ENCODE measurements at regions not wholly inside any gene's neighbourhood (a gene's known extent, or its start where the extent isn't known, plus 50 kb on each side); places are given as distances from the start of the nearest gene placed in this dataset.

- TF ChIP-seq ZBTB40 (IDR thresholded peaks at IDR 0.05; ENCODE audit: borderline replicate concordance) (no peak), CHD1 (IDR thresholded peaks at IDR 0.05; ENCODE audit: low read depth, low read length) (no peak), GABPA (IDR thresholded peaks at IDR 0.05; ENCODE audit: low read depth) (no peak)
Measured at GRCh38 chr14:65910108-65910786, 497.7 kb downstream of the FUT8 start (continued).

- no peak overlapping the region for H2AFZ ChIP-seq (ENCODE audit: control insufficient read depth, low read depth, low read length)
- in situ Hi-C loops (cut with MboI) = no loop called here
- ChIA-PET POLR2A (no interaction called here), CTCF (interaction anchor here (0.6 kb wide), 1 partner anchor 1684 kb away, joined by 4 read pairs; no protein-coding TSS in a partner anchor), SMC1A (ENCODE audit: uncharacterized antibody, unreplicated experiment) (no interaction called here), RAD21 (ENCODE audit: unreplicated experiment) (no interaction called here)
- H3K4me2 ChIP-seq (ENCODE audit: control insufficient read depth, insufficient read depth) = no peak overlapping the region
- DNase-seq (ENCODE audit: low read depth, low spot score) (no peak), ATAC-seq (no peak), FAIRE-seq (no peak)
- no peak overlapping the region for H3K4me3 ChIP-seq
- TF ChIP-seq NKRF (conservative IDR thresholded peaks at IDR 0.05) = no peak
- no peak for TF ChIP-seq NR2F1 (conservative IDR thresholded peaks at IDR 0.05)
- no peak for TF ChIP-seq MTA2 (IDR thresholded peaks at IDR 0.05; ENCODE audit: low read depth)
- no peak for TF ChIP-seq HSF1 (IDR thresholded peaks at IDR 0.05; ENCODE audit: low read depth, low read length)
- no peaks in the 10 kb centered on the region for H3K36me3 ChIP-seq (ENCODE audit: control insufficient read depth in 2 of 2, insufficient read depth in 2 of 2, low read length in 1 of 2)
- H3K27ac ChIP-seq (ENCODE audit: control insufficient read depth, insufficient read depth) = no peak overlapping the region
- intact Hi-C loops (cut with micrococcal nuclease; ENCODE audit: unreplicated experiment) = no loop called here
- no peaks in the 10 kb centered on the region for H3K9me3 ChIP-seq (replicated peaks; ENCODE audit: control insufficient read depth, insufficient read depth, low read length)
- no TSS peak for BruUV-seq (replicated peaks)
- no peaks in the 10 kb centered on the region for H4K20me1 ChIP-seq (ENCODE audit: control insufficient read depth, insufficient read depth)
- H3K4me1 ChIP-seq (ENCODE audit: control insufficient read depth, insufficient read depth, low read length) = no peaks in the 10 kb centered on the region
- H3K27me3 ChIP-seq (replicated peaks in 1 of 2; ENCODE audit: control insufficient read depth in 2 of 2, insufficient read depth in 2 of 2, low read length in 1 of 2) = peaks cover 0 to 1% of the 10 kb centered on the region in 2 experiments; a peak in 1 of 4 replicates
- no peaks in the 10 kb centered on the region for H3K79me2 ChIP-seq (ENCODE audit: control insufficient read depth, insufficient read depth, low read length)
- H3K9ac ChIP-seq (ENCODE audit: control insufficient read depth, insufficient read depth, low read length) = no peak overlapping the region
Measured at GRCh38 chr14:65915125-65915524, 502.6 kb downstream of the FUT8 start.

Data from GM12878 (cell line).